Heart right ventricle (tissue), 16 donors: ENCODE measurements at regions not wholly inside any gene's neighbourhood (a gene's known extent, or its start where the extent isn't known, plus 50 kb on each side); places are given as distances from the start of the nearest gene placed in this dataset.

Experiments
- ATAC-seq, 8 donors: fragments of 200-7000 bp; cut with Tn5 transposase; one replicate each; pipeline ENCODE4 v1.9.1; 2020; ENCODE audit warnings: mild to moderate bottlenecking in 8 of 8, moderate library complexity in 8 of 8, moderate number of reproducible peaks in 1 of 8
- DNase-seq, 2 donors: peaks; one replicate each; pipeline ENCODE4 v3.0.0-alpha.2; 2020
- H3K27ac ChIP-seq, 10 donors: fragments of 200-600 bp; sonication (generic) in 2 of 10; one replicate each; pipeline versions ENCODE4 v1.5.0 to v1.8.0; 2020 to 2022; ENCODE audit warnings: mild to moderate bottlenecking in 3 of 10
- H3K27me3 ChIP-seq, 7 donors: fragments of 200-600 bp; one replicate each; pipeline ENCODE4 v1.8.0; 2021 to 2022; ENCODE audit warnings: mild to moderate bottlenecking in 2 of 7
- H3K36me3 ChIP-seq, 9 donors: fragments of 200-600 bp; sonication (generic) in 1 of 9; one replicate each; pipeline versions ENCODE4 v1.5.0 to v1.8.0; 2020 to 2022; ENCODE audit warnings: mild to moderate bottlenecking in 2 of 9
- H3K4me1 ChIP-seq, 9 donors: fragments of 200-600 bp; sonication (generic) in 1 of 9; one replicate each; pipeline versions ENCODE4 v1.5.0 to v1.8.0; 2020 to 2022; ENCODE audit warnings: mild to moderate bottlenecking in 4 of 9
- H3K4me3 ChIP-seq, 10 donors: fragments of 200-600 bp; sonication (generic) in 2 of 10; one replicate each; pipeline versions ENCODE4 v1.5.0 to v1.8.0; 2020 to 2022; ENCODE audit warnings: mild to moderate bottlenecking in 7 of 10, moderate library complexity in 2 of 10
- H3K9me3 ChIP-seq, 11 donors: fragments of 200-600 bp in 10 of 11; sonication (generic) in 2 of 11; one replicate each; pipeline versions ENCODE4 v1.5.0 to v1.8.0; 2013 to 2022; ENCODE audit warnings: mild to moderate bottlenecking in 2 of 11, control low read depth in 1 of 11, moderate library complexity in 1 of 11
- CTCF ChIP-seq, 9 donors: fragments of 200-600 bp; sonication (generic) in 2 of 9; IDR thresholded peaks; one replicate each; pipeline versions ENCODE4 v1.5.0 to v1.8.0; 2021 to 2022; ENCODE audit warnings: antibody characterized with exemption in 9 of 9, mild to moderate bottlenecking in 5 of 9, moderate library complexity in 1 of 9
- WGBS, 2 donors: extraction: QIAGEN DNeasy Blood & Tissue Kit; methylation state at CpG; one replicate each; pipeline ENCODE4 v1.1.7; 2013; ENCODE audit warnings: inconsistent platforms in 1 of 2; 5-methylcytosine and 5-hydroxymethylcytosine counted together
- intact Hi-C, 10 donors: fragments of 100-400 bp; cut with DNase I; formaldehyde crosslinking; loops; one replicate each; pipeline versions ENCODE4 v1.11.1 to v1.14.2; 2022
- donor health status: Arrhythmogenic right ventricular cardiomyopathy.
- donor health status: ischemic (EF 13 %, LVEDD 7.1; RV severe dilation, severe dysfunction).
- donor health status: healthy with polysubstance abuse.
- donor health status: DM: no; HTN: yes; CAD: no.
- donor health status: DM: no; HTN: no; CAD: no.
- donor health status: ischemic (EF 25% LVEDD 6.9; RV normal size, moderate dysfunction).
- donor health status: ischemic (EF 25% LVEDD 5.7; RV mildly dilated, moderate dysfunction).
- donor health status: healthy.
- donor health status: DM: yes; HTN: yes; CAD: no.
- donor health status: Ischemic cardiomyopathy.
- donor health status: ischemic (EF 35%, LVEDD 5.7; RV mildly dilated, moderate dysfunction).
- donor health status: nonischemic (EF 11% LVEDD 7.7; RV severe dilation, severe dysfunction).
- donor health status: DM: yes; HTN: yes; CAD: no.
- donor health status: PGD.
- donor health status: ischemic (EF 29% LVEDD 5.4; RV normal size, mild dysfunction).
- donor health status: nonischemic (EF 23%, LVEDD 6.1; RV moderate dilation, normal function).

- no peak for TF ChIP-seq CTCF (IDR thresholded peaks at IDR 0.05)
- Histone ChIP-seq H3K9me3 (no peaks in the 10 kb centered on the region), H3K4me1 (peaks cover 0 to 6% (median 0%) of the 10 kb centered on the region in 9 donors), H3K4me3 (no peak overlapping the region), H3K36me3 (no peaks in the 10 kb centered on the region), H3K27me3 (peaks cover 0 to 29% (median 11%) of the 10 kb centered on the region in 7 donors), H3K27ac (no peak overlapping the region)
- intact Hi-C loops: loop anchor here in 4 of 10 donors (5.0 to 10.0 kb wide), 3 partner anchors 133 to 138 kb away; no protein-coding TSS in a partner anchor
- ATAC-seq (no peak), DNase-seq (no peak)
- WGBS, 2 donors: 80 to 83% methylated on average over 46 of the region's 46 CpGs
These were observed 180.5 kb downstream of the IGLL1 start for GRCh38 chr22:23399367-23400285.

- intact Hi-C loops: no loop called here
- WGBS, 2 donors: 64 to 71% methylated on average over 15 of the region's 15 CpGs
- no peak for TF ChIP-seq CTCF (IDR thresholded peaks at IDR 0.05)
These were observed 181.3 kb downstream of the IGLL1 start for GRCh38 chr22:23398701-23399366.

GRCh38 chr22:23397613-23398567 lies 182.2 kb downstream of the IGLL1 start:
- 87 to 92% methylated on average over 27 to 29 of the region's 29 CpGs for WGBS, 2 donors
- H3K9me3 ChIP-seq: no peaks in the 10 kb centered on the region
- no peak overlapping the region for H3K27ac ChIP-seq
- ATAC-seq (no peak), DNase-seq (no peak)
- intact Hi-C loops: no loop called here
- no peaks in the 10 kb centered on the region for H3K36me3 ChIP-seq
- TF ChIP-seq CTCF (IDR thresholded peaks at IDR 0.05): no peak
- peaks cover 0 to 20% (median 3%) of the 10 kb centered on the region in 7 donors for H3K27me3 ChIP-seq
- H3K4me1 ChIP-seq: peaks cover 0 to 5% (median 0%) of the 10 kb centered on the region in 9 donors
- H3K4me3 ChIP-seq: no peak overlapping the region

More at GRCh38 chr22:23398701-23399366, 181.3 kb downstream of the IGLL1 start:
- Histone ChIP-seq H3K27me3 (peaks cover 0 to 24% (median 9%) of the 10 kb centered on the region in 7 donors), H3K4me1 (peaks cover 0 to 6% (median 0%) of the 10 kb centered on the region in 9 donors), H3K4me3 (no peak overlapping the region), H3K36me3 (no peaks in the 10 kb centered on the region), H3K27ac (no peak overlapping the region), H3K9me3 (no peaks in the 10 kb centered on the region)
- ATAC-seq (no peak), DNase-seq (no peak)
